ENCODE measurements at regions not wholly inside any gene's neighbourhood (a gene's known extent, or its start where the extent isn't known, plus 50 kb on each side); places are given as distances from the start of the nearest gene placed in this dataset.

GRCh38 chr1:57887964-57888491 lies 464.2 kb upstream of the DAB1 start:
- Histone ChIP-seq H3K4me3 (ENCODE audit: low read length) (no peak overlapping the region), H2AFZ (ENCODE audit: low read depth, low read length) (no peak overlapping the region), H4K20me1 (ENCODE audit: insufficient read depth, low read length) (no peaks in the 10 kb centered on the region), H3K27me3 (ENCODE audit: low read depth, low read length) (no peaks in the 10 kb centered on the region), H3K4me1 (ENCODE audit: low read length) (no peaks in the 10 kb centered on the region), H3K79me2 (ENCODE audit: low read length) (no peaks in the 10 kb centered on the region), H3K4me2 (ENCODE audit: low read length) (no peak overlapping the region), H3K27ac (ENCODE audit: low read length) (no peak overlapping the region), H3K36me3 (replicated peaks; ENCODE audit: low read depth, low read length) (no peaks in the 10 kb centered on the region), H3K9me3 (ENCODE audit: insufficient read depth, low read length) (no peaks in the 10 kb centered on the region), H3K9ac (ENCODE audit: low read length) (no peak overlapping the region)
- TF ChIP-seq EZH2phosphoT487 (IDR thresholded peaks at IDR 0.05; ENCODE audit: low read depth) (no peak), CTCF (IDR thresholded peaks at IDR 0.05; ENCODE audit: low read depth, low read length) (no peak)

GRCh38 chr1:57886376-57886775 lies 462.5 kb upstream of the DAB1 start:
- Histone ChIP-seq H3K79me2 (ENCODE audit: low read length) (no peaks in the 10 kb centered on the region), H3K9ac (ENCODE audit: low read length) (no peak overlapping the region), H3K4me2 (ENCODE audit: low read length) (no peak overlapping the region)

GRCh38 chr1:57883642-57883995 lies 459.8 kb upstream of the DAB1 start:
- Histone ChIP-seq H3K79me2 (ENCODE audit: low read length) (no peaks in the 10 kb centered on the region), H3K27me3 (ENCODE audit: low read depth, low read length) (no peaks in the 10 kb centered on the region), H3K4me2 (ENCODE audit: low read length) (no peak overlapping the region), H3K4me1 (ENCODE audit: low read length) (no peaks in the 10 kb centered on the region), H3K36me3 (replicated peaks; ENCODE audit: low read depth, low read length) (no peaks in the 10 kb centered on the region), H2AFZ (ENCODE audit: low read depth, low read length) (no peak overlapping the region), H3K4me3 (ENCODE audit: low read length) (no peak overlapping the region), H3K9ac (ENCODE audit: low read length) (no peak overlapping the region), H4K20me1 (ENCODE audit: insufficient read depth, low read length) (no peaks in the 10 kb centered on the region), H3K9me3 (ENCODE audit: insufficient read depth, low read length) (no peaks in the 10 kb centered on the region), H3K27ac (ENCODE audit: low read length) (no peak overlapping the region)
- TF ChIP-seq EZH2phosphoT487 (IDR thresholded peaks at IDR 0.05; ENCODE audit: low read depth) (no peak), CTCF (IDR thresholded peaks at IDR 0.05; ENCODE audit: low read depth, low read length) (no peak)

More at GRCh38 chr1:57886376-57886775, 462.5 kb upstream of the DAB1 start:
- Histone ChIP-seq H2AFZ (ENCODE audit: low read depth, low read length) (no peak overlapping the region), H3K4me3 (ENCODE audit: low read length) (no peak overlapping the region), H3K9me3 (ENCODE audit: insufficient read depth, low read length) (no peaks in the 10 kb centered on the region), H3K27ac (ENCODE audit: low read length) (no peak overlapping the region), H3K36me3 (replicated peaks; ENCODE audit: low read depth, low read length) (no peaks in the 10 kb centered on the region), H3K4me1 (ENCODE audit: low read length) (no peaks in the 10 kb centered on the region), H4K20me1 (ENCODE audit: insufficient read depth, low read length) (no peaks in the 10 kb centered on the region), H3K27me3 (ENCODE audit: low read depth, low read length) (no peaks in the 10 kb centered on the region)
- TF ChIP-seq EZH2phosphoT487 (IDR thresholded peaks at IDR 0.05; ENCODE audit: low read depth) (no peak), CTCF (IDR thresholded peaks at IDR 0.05; ENCODE audit: low read depth, low read length) (no peak)

GRCh38 chr1:57882934-57883641 lies 459.2 kb upstream of the DAB1 start:
- no peaks in the 10 kb centered on the region for H3K27me3 ChIP-seq (ENCODE audit: low read depth, low read length)
- no peaks in the 10 kb centered on the region for H3K9me3 ChIP-seq (ENCODE audit: insufficient read depth, low read length)
- H3K4me2 ChIP-seq (ENCODE audit: low read length) = no peak overlapping the region
- H4K20me1 ChIP-seq (ENCODE audit: insufficient read depth, low read length) = no peaks in the 10 kb centered on the region
- no peak overlapping the region for H3K27ac ChIP-seq (ENCODE audit: low read length)
- TF ChIP-seq CTCF (IDR thresholded peaks at IDR 0.05; ENCODE audit: low read depth, low read length) (no peak), EZH2phosphoT487 (IDR thresholded peaks at IDR 0.05; ENCODE audit: low read depth) (no peak)
- no peaks in the 10 kb centered on the region for H3K4me1 ChIP-seq (ENCODE audit: low read length)
- H3K9ac ChIP-seq (ENCODE audit: low read length) = no peak overlapping the region
- no peaks in the 10 kb centered on the region for H3K79me2 ChIP-seq (ENCODE audit: low read length)
- no peak overlapping the region for H2AFZ ChIP-seq (ENCODE audit: low read depth, low read length)
- H3K4me3 ChIP-seq (ENCODE audit: low read length) = no peak overlapping the region
- no peaks in the 10 kb centered on the region for H3K36me3 ChIP-seq (replicated peaks; ENCODE audit: low read depth, low read length)
